ENCODE measurements at regions not wholly inside any gene's neighbourhood (a gene's known extent, or its start where the extent isn't known, plus 50 kb on each side); places are given as distances from the start of the nearest gene placed in this dataset.
"Not testable (repeated sequence)": the region's sequence is repeated elsewhere in the genome, so short reads cannot be mapped to it uniquely, and the experiment has no call there.

DNA sequence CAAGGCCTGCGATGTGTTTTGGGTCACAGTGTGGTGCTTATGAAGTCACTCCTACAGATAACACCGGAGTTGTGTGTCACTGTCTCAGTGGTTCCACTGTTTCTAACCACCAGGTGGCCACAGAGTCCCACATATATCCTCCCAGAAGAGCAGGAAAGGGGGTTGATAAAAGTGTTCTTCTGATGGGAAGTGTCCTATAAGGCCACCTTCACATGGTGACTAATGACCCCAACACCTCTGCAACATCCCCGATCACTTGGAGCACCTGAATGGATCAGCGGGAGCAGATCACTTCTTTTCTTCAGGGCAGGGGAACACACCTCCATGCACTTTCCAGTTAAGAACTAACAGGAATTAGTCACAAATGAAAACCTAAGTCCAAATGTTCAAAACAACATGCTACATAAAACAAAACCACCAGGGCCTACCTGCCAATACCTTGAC is 111.5 kb downstream of the PPIAL4G start:
- DNase-seq (ENCODE audit: extremely low read depth, low read depth); H3K4me3 ChIP-seq (replicated peaks; ENCODE audit: low read depth, low read length): not testable (repeated sequence)
- TF ChIP-seq, protein P1, sequence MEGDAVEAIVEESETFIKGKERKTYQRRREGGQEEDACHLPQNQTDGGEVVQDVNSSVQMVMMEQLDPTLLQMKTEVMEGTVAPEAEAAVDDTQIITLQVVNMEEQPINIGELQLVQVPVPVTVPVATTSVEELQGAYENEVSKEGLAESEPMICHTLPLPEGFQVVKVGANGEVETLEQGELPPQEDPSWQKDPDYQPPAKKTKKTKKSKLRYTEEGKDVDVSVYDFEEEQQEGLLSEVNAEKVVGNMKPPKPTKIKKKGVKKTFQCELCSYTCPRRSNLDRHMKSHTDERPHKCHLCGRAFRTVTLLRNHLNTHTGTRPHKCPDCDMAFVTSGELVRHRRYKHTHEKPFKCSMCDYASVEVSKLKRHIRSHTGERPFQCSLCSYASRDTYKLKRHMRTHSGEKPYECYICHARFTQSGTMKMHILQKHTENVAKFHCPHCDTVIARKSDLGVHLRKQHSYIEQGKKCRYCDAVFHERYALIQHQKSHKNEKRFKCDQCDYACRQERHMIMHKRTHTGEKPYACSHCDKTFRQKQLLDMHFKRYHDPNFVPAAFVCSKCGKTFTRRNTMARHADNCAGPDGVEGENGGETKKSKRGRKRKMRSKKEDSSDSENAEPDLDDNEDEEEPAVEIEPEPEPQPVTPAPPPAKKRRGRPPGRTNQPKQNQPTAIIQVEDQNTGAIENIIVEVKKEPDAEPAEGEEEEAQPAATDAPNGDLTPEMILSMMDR (IDR thresholded peaks at IDR 0.05; ENCODE audit: low read depth, low read length, missing control alignments) = peak; percentile 66

DNA sequence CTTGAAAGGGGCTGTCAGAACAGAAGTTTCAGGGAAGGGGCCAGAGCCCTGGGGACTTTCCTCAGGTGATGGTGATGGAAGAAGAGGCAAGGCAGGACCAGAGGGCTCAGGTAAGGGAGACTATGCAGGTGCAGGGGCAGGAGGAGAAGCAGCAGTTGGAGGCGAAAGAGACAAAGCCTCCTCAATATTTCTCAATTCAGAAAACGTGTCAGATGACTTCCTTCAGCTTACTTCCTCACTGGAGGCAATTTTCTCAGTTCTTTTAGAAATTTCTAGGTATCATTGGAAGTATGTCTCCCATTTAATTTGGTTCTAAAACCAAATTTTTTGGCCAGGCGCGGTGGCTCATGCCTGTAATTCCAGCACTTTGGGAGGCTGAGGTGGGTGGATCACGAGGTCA is 112.4 kb downstream of the PPIAL4G start:
- not testable (repeated sequence) for H3K4me3 ChIP-seq (replicated peaks; ENCODE audit: low read depth, low read length); DNase-seq (ENCODE audit: extremely low read depth, low read depth)

DNA sequence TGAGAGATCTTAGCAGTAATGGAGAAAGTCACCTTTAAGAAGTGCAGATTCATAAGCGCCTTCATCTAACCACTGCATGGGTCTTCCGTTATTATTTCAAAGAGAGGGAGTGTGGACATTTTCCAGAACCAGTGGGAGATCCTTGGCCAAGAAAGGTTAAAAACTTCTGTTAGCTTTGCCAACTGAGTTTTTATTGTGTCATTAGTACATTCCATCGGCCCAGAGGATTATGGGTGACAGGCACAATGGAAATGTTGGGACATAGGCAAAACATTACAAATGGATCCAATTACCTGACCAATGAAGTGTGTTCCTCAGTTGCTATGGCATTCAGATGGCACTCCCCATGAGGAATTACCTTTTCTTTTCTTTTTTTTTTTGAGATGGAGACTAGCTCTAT is 115.5 kb downstream of the PPIAL4G start:
- H3K4me3 ChIP-seq (replicated peaks; ENCODE audit: low read depth, low read length) = no peak overlapping the region

DNA sequence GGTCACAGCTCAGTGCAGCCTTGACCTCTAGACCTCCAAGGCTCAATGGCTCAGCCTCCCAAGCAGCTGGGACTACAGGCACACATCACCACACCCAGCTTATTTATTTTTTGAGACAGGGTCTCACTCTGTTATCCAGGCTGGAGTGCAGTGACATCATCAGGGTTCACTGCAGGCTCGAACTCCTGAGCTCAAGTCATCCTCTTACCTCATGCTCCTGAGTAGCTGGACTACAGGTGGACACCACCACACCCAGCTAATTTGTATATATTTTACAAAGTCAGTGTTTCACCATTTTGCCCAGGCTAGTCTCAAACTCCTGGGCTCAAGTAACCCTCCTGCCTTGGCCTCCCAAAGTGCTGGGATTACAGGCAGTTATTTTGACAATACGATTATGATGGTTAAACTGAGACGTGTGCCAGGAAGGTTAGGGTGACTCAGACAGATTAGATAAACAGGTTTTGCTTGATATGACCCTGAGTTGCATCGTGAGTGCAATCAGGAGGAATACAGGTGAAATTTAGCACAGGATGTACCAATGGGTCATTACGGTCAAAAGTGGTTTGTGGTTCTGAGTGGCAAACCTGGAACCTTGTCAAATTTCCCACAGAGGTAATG is 116.9 kb downstream of the PPIAL4G start:
- not testable (repeated sequence) for DNase-seq (ENCODE audit: extremely low read depth, low read depth); H3K4me3 ChIP-seq (replicated peaks; ENCODE audit: low read depth, low read length)

More for the DNA sequence above, 115.5 kb downstream of the PPIAL4G start:
- TF ChIP-seq, protein P1 (IDR thresholded peaks at IDR 0.05; ENCODE audit: low read depth, low read length, missing control alignments) = no peak
- no peak for DNase-seq (ENCODE audit: extremely low read depth, low read depth)

DNA sequence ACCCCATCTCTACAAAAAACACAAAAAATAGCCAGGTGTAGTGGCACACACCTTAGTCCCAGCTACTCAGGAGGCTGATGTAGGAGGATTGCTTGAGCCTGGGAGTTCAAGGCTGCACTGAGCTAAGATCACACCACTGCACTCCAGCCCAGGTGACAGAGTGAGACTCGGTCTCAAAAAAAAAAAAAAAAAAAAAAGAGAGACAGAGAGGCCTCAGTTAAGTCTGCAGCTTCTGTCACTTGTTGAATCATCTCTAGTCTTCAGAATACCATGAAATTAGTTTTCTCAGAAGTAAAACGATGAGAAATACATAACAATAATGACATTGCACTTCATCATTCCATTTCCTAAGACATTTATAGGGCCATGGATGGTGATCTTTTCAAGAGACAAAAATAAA is 118.0 kb downstream of the PPIAL4G start:
- not testable (repeated sequence) for H3K4me3 ChIP-seq (replicated peaks; ENCODE audit: low read depth, low read length)

DNA sequence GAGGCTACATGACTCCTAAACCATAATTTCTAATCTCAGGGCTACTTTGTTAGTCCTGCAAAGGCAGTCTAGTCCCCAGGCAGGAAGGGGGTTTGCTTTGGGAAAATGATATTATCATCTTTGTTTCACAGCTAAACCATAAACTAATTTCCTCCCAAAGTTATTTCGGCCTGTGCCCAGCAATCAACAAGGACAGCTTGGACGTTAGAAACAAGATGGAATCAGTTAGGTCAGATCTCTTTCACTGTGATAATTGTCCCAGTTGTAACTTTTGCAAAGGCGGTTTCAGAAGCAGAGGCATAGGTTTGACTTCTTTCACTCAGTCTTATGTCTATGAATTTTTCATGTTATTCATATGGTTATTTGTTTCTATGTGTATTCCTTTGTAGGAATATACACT is 119.1 kb downstream of the PPIAL4G start:
- not testable (repeated sequence) for H3K4me3 ChIP-seq (replicated peaks; ENCODE audit: low read depth, low read length); DNase-seq (ENCODE audit: extremely low read depth, low read depth)

More for the DNA sequence above, 118.0 kb downstream of the PPIAL4G start:
- not testable (repeated sequence) for DNase-seq (ENCODE audit: extremely low read depth, low read depth)

DNA sequence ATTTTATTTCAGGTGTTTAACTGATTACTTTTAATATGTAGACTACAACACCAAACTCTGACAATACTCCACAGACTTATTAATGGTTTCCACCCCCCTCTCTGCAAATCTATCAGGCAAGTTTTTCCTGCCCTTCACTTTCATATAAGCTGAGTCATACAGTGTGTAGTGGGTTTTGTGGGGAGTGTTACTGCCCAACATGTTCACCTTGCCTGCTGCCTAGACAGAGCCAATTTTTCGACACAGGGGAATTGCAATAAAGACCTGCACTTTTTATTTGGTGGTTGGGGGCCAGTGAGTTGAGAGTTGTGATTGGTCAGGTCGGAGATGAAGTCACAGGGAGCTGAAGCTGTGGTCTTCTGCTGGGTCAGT is 119.7 kb downstream of the PPIAL4G start:
- no peak for DNase-seq (ENCODE audit: extremely low read depth, low read depth)
- H3K4me3 ChIP-seq (replicated peaks; ENCODE audit: low read depth, low read length) = no peak overlapping the region
- TF ChIP-seq, protein P1 (IDR thresholded peaks at IDR 0.05; ENCODE audit: low read depth, low read length, missing control alignments) = no peak

DNA sequence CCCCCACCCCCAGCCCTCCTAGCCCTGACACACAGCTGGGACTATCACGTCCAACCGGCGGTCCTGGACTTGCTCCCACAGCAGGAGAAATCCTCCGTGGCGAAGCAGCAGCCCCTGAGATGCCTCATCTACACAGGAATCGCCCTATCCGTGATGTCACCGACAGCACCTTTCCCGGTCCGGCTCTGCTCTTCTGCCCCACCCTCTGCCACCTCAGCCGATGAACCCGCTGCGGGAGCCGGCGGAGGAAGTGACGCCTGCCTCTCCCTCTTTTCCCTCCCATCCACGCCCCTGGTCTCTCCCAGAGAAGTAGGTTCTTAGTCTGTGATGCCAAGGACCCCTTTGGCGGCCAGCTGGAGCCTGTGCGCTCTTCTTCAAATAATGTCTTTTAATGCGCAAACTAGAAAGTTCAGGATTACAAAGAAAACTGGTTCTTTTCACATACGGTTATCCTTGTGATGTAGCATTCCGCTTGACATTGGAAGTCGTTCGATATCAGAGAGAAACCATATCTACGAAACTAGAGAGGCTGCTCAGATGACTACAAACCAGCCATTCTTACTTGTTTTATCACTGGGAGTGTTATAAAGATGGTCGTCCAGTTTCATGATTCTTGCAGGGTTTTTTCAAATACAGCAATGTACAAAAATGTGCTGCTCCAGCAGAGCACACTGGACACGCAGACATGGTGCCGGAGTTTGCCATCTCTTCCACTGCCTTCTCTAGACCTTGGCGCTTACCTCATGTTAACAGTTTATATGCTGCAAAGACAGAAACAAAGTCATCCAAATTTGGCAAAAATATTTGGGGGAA is 120.3 kb downstream of the PPIAL4G start:
- TF ChIP-seq, protein P1 (IDR thresholded peaks at IDR 0.05; ENCODE audit: low read depth, low read length, missing control alignments) = no peak
- no peak overlapping the region for H3K4me3 ChIP-seq (replicated peaks; ENCODE audit: low read depth, low read length)
- no peak for DNase-seq (ENCODE audit: extremely low read depth, low read depth)

DNA sequence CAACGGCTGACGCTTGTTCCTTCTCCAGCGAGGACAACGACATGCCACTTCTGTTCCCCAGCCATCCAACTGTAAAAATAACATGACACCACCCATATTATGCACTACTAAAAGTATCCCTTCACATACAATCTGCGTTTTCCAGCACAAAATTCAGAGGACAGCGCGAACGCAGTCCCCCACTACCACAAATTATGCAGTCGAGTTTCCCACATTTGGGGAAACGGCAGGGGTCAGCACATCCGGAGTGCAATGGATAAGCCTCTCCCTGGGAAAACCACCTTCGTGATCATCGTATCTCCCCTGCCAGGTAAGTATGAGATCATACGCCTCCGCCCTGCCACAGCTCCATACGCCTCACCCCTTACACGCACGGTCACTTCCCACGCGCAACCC is 120.9 kb downstream of the PPIAL4G start:
- TF ChIP-seq, protein P1 (IDR thresholded peaks at IDR 0.05; ENCODE audit: low read depth, low read length, missing control alignments) = no peak
- no peak for DNase-seq (ENCODE audit: extremely low read depth, low read depth)
- H3K4me3 ChIP-seq (replicated peaks; ENCODE audit: low read depth, low read length) = no peak overlapping the region

All from HFF-Myc (cell line).